ENCODE measurements at regions not wholly inside any gene's neighbourhood (a gene's known extent, or its start where the extent isn't known, plus 50 kb on each side); places are given as distances from the start of the nearest gene placed in this dataset.

- Histone ChIP-seq H3K9me3 (no peaks in the 10 kb centered on the region), H3K36me3 (no peaks in the 10 kb centered on the region), H3K27me3 (replicated peaks; ENCODE audit: insufficient read depth) (no peaks in the 10 kb centered on the region), H3K4me3 (no peak overlapping the region), H3K4me1 (replicated peaks) (no peaks in the 10 kb centered on the region), H3K27ac (no peak overlapping the region)
- DNase-seq (ENCODE audit: low spot score), result no peak
- 81% methylated on average over 8 of the region's 8 CpGs for WGBS
- no peak for TF ChIP-seq CTCF (IDR thresholded peaks at IDR 0.05)
- TF ChIP-seq POLR2AphosphoS5 (IDR thresholded peaks at IDR 0.05), result no peak
- no peak for TF ChIP-seq POLR2A (IDR thresholded peaks at IDR 0.05)
- intact Hi-C loops (cut with DNase I), result no loop called here
Measured at GRCh38 chr2:220664272-220665107, 907.6 kb downstream of the EPHA4 start.

GRCh38 chr2:220665108-220665471 lies 907.0 kb downstream of the EPHA4 start:
- WGBS, result 89% methylated on average over 3 of the region's 3 CpGs
- Histone ChIP-seq H3K27me3 (replicated peaks; ENCODE audit: insufficient read depth) (no peaks in the 10 kb centered on the region), H3K9me3 (no peaks in the 10 kb centered on the region), H3K27ac (no peak overlapping the region), H3K4me3 (no peak overlapping the region), H3K36me3 (no peaks in the 10 kb centered on the region), H3K4me1 (replicated peaks) (no peaks in the 10 kb centered on the region)
- TF ChIP-seq POLR2A (IDR thresholded peaks at IDR 0.05) (no peak), POLR2AphosphoS5 (IDR thresholded peaks at IDR 0.05) (no peak), CTCF (IDR thresholded peaks at IDR 0.05) (no peak)
- DNase-seq (ENCODE audit: low spot score), result no peak
- intact Hi-C loops (cut with DNase I), result no loop called here

- intact Hi-C loops (cut with DNase I), result no loop called here
- 73% methylated on average over 4 of the region's 4 CpGs for WGBS
- no peaks in the 10 kb centered on the region for H3K27me3 ChIP-seq (replicated peaks; ENCODE audit: insufficient read depth)
- no peak for TF ChIP-seq POLR2AphosphoS5 (IDR thresholded peaks at IDR 0.05)
- no peak for TF ChIP-seq POLR2A (IDR thresholded peaks at IDR 0.05)
- TF ChIP-seq CTCF (IDR thresholded peaks at IDR 0.05), result no peak
- no peak for DNase-seq (ENCODE audit: low spot score)
- no peaks in the 10 kb centered on the region for H3K4me1 ChIP-seq (replicated peaks)
- no peaks in the 10 kb centered on the region for H3K9me3 ChIP-seq
- no peak overlapping the region for H3K27ac ChIP-seq
- H3K36me3 ChIP-seq, result no peaks in the 10 kb centered on the region
- H3K4me3 ChIP-seq, result no peak overlapping the region
Measured at GRCh38 chr2:220669324-220669723, 902.8 kb downstream of the EPHA4 start.

GRCh38 chr2:220670511-220670910 lies 901.6 kb downstream of the EPHA4 start:
- 33% methylated on average over 5 of the region's 5 CpGs for WGBS
- no peaks in the 10 kb centered on the region for H3K36me3 ChIP-seq
- H3K27me3 ChIP-seq (replicated peaks; ENCODE audit: insufficient read depth), result no peaks in the 10 kb centered on the region
- no peak for DNase-seq (ENCODE audit: low spot score)
- no peaks in the 10 kb centered on the region for H3K4me1 ChIP-seq (replicated peaks)
- intact Hi-C loops (cut with DNase I), result no loop called here
- TF ChIP-seq POLR2AphosphoS5 (IDR thresholded peaks at IDR 0.05) (no peak), CTCF (IDR thresholded peaks at IDR 0.05) (no peak), POLR2A (IDR thresholded peaks at IDR 0.05) (no peak)
- H3K9me3 ChIP-seq, result no peaks in the 10 kb centered on the region
- no peak overlapping the region for H3K4me3 ChIP-seq
- no peak overlapping the region for H3K27ac ChIP-seq
